ENCODE measurements at regions not wholly inside any gene's neighbourhood (a gene's known extent, or its start where the extent isn't known, plus 50 kb on each side); places are given as distances from the start of the nearest gene placed in this dataset.

GRCh38 chr10:112094984-112095383 is 88.6 kb downstream of the GPAM start:
- Histone ChIP-seq H3K4me1 (ENCODE audit: control insufficient read depth, insufficient read depth, low read length) (no peaks in the 10 kb centered on the region), H3K36me3 (ENCODE audit: control insufficient read depth, insufficient read depth, low read length) (no peaks in the 10 kb centered on the region)

GRCh38 chr10:112095731-112096130 is 87.8 kb downstream of the GPAM start:
- H3K9me3 ChIP-seq (ENCODE audit: control insufficient read depth, insufficient read depth, low read length), result no peaks in the 10 kb centered on the region

More at GRCh38 chr10:112094984-112095383, 88.6 kb downstream of the GPAM start:
- H3K9me3 ChIP-seq (ENCODE audit: control insufficient read depth, insufficient read depth, low read length), result no peaks in the 10 kb centered on the region
- no peaks in the 10 kb centered on the region for H3K27me3 ChIP-seq (ENCODE audit: control insufficient read depth, insufficient read depth, low read length)
- H3K9ac ChIP-seq (ENCODE audit: low read depth, low read length), result no peak overlapping the region
- no peak overlapping the region for H3K4me3 ChIP-seq (ENCODE audit: low read depth, low read length)

DNA sequence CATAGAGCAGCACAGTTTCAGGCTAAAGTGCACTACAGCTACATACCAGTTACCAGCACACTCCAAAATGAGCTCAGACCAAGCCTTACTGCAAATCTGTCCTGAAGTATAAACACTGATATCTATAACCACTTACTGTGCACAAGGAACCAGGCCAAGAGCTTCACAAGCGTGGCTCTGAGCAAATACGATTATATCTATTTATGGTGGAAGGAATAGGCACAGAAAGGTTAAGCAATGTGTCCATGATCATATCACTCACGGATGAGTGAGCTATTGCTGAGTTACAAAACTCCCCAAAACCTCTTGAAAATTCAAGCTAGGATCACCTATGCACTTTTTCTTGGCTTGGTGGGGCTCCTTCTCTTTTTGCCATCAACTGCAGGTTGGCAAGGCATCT is 84.9 kb downstream of the GPAM start:
- Histone ChIP-seq H3K9ac (ENCODE audit: low read depth, low read length) (no peak overlapping the region), H3K4me3 (ENCODE audit: low read depth, low read length) (no peak overlapping the region), H3K9me3 (ENCODE audit: control insufficient read depth, insufficient read depth, low read length) (peaks cover 2% of the 10 kb centered on the region), H3K36me3 (ENCODE audit: control insufficient read depth, insufficient read depth, low read length) (no peaks in the 10 kb centered on the region), H3K27me3 (ENCODE audit: control insufficient read depth, insufficient read depth, low read length) (no peaks in the 10 kb centered on the region), H3K4me1 (ENCODE audit: control insufficient read depth, insufficient read depth, low read length) (no peaks in the 10 kb centered on the region)

More at GRCh38 chr10:112095731-112096130, 87.8 kb downstream of the GPAM start:
- Histone ChIP-seq H3K4me3 (ENCODE audit: low read depth, low read length) (no peak overlapping the region), H3K36me3 (ENCODE audit: control insufficient read depth, insufficient read depth, low read length) (no peaks in the 10 kb centered on the region), H3K9ac (ENCODE audit: low read depth, low read length) (no peak overlapping the region), H3K4me1 (ENCODE audit: control insufficient read depth, insufficient read depth, low read length) (no peaks in the 10 kb centered on the region), H3K27me3 (ENCODE audit: control insufficient read depth, insufficient read depth, low read length) (no peaks in the 10 kb centered on the region)

Measured in iPS-15b (cell line).